ENCODE measurements at regions not wholly inside any gene's neighbourhood (a gene's known extent, or its start where the extent isn't known, plus 50 kb on each side); places are given as distances from the start of the nearest gene placed in this dataset.

DNA sequence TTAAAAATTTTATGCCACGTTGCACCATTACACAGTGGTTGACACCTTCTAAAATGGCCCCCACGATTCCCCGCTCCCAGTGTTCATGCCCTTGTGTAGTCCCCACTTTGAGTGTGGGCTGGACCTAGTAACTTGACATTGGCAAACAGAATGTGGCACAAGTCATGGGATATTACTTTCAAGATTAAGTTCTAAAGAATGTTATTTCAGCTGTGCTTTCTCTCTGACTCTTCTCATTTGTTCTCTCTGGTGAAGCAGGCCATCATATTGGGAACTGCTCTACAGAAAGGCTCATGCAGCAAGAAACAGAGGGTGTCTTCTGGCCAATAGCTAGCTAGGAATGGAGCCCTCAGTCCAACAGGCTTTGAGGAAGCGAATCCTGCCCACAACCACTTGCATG, 67.1 kb downstream of the ATXN3L start:
- TF ChIP-seq POLR2A (IDR thresholded peaks at IDR 0.05; ENCODE audit: low read depth, low read length) = no peak
- TF ChIP-seq TAF1 (IDR thresholded peaks at IDR 0.05; ENCODE audit: borderline replicate concordance, low read depth, low read length) = no peak

All from GM12892 (cell line).